Aorta (tissue), 5 donors: ENCODE measurements at regions not wholly inside any gene's neighbourhood (a gene's known extent, or its start where the extent isn't known, plus 50 kb on each side); places are given as distances from the start of the nearest gene placed in this dataset.

ENCODE experiments used
- ATAC-seq: fragments of 200-7000 bp; cut with Tn5 transposase; one replicate; pipeline ENCODE4 v1.9.1; 2022; ENCODE audit warnings: moderate library complexity; ENCODE audit not compliant: low FRiP score
- DNase-seq, 2 donors: peaks; one replicate each; pipeline ENCODE4 v3.0.0-alpha.2; 2020
- H3K27ac ChIP-seq, 2 donors: one replicate each; pipeline ENCODE4 v1.5.1; 2013; ENCODE audit warnings: low read length in 2 of 2, mild to moderate bottlenecking in 2 of 2, moderate library complexity in 2 of 2, control low read depth in 1 of 2, inconsistent platforms in 1 of 2, low read depth in 1 of 2
- H3K27me3 ChIP-seq, 2 donors: one replicate each; pipeline ENCODE4 v1.6.1; 2013; ENCODE audit warnings: control low read depth in 1 of 2, low read length in 1 of 2, mild to moderate bottlenecking in 1 of 2, moderate library complexity in 1 of 2; ENCODE audit not compliant: insufficient read depth in 2 of 2, control insufficient read depth in 1 of 2
- H3K36me3 ChIP-seq, 2 donors: one replicate each; pipeline ENCODE4 v1.6.1; 2013; ENCODE audit warnings: control low read depth in 1 of 2, low read length in 1 of 2, mild to moderate bottlenecking in 1 of 2; ENCODE audit not compliant: insufficient read depth in 2 of 2, control insufficient read depth in 1 of 2
- H3K4me1 ChIP-seq, 2 donors: one replicate each; pipeline ENCODE4 v1.6.1; 2013; ENCODE audit warnings: low read length in 2 of 2, control low read depth in 1 of 2, mild to moderate bottlenecking in 1 of 2, moderate library complexity in 1 of 2; ENCODE audit not compliant: insufficient read depth in 2 of 2, control insufficient read depth in 1 of 2
- H3K4me3 ChIP-seq, 2 donors: one replicate each; pipeline ENCODE4 v1.5.1; 2013; ENCODE audit warnings: low read length in 2 of 2, control low read depth in 1 of 2, mild to moderate bottlenecking in 1 of 2
- H3K9me3 ChIP-seq: one replicate; pipeline ENCODE4 v1.6.1; 2013; ENCODE audit warnings: mild to moderate bottlenecking, low read length; ENCODE audit not compliant: control insufficient read depth
- WGBS, 2 donors: extraction: QIAGEN DNeasy Blood & Tissue Kit; methylation state at CpG; one replicate each; pipeline ENCODE4 v1.1.7; 2013; 5-methylcytosine and 5-hydroxymethylcytosine counted together
- intact Hi-C, 2 donors: fragments of 100-400 bp; cut with DNase I; formaldehyde crosslinking; loops; one replicate each; pipeline versions ENCODE4 v1.14.2 to v1.15.0; 2022
- donor health status: healthy with polysubstance abuse.
- donor health status: Bipolar disorder and iron deficiency.
- donor health status: DM: no; HTN: no; CAD: no.
- donor health status: DM: no; HTN: no; CAD: no.
- donor health status: DM: yes; HTN: yes; CAD: no.

DNA sequence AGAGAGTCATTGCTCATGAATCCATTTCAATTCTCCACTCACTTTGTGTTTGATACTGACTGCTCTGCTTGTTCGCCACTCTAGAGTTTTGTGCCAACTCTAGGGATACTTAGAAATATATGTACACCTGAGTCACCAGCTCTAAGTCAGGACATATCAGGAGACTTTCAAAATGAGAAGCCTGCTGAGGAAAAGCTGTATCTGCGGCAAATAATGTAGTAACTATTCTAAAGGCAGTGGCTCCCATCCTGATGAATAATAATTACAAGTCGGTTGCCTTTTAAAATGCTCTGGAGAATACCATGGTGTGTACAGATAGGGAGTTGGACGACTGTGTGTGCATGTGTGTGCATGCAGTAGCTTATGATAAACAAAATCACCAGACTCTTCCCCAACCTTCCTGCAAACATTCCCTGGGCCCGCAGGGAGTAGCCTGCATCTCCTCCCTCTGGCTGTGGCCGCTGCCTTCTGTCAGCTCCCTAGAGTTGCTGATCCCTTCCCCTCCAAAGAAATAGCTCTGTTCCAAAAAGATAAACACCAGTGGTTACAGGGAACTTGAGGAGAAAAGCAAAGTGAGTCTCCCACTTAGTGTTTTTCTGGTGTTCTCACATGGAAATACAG lies 346.3 kb upstream of the UMPS start:
- H3K4me3 ChIP-seq, result no peak overlapping the region
- H3K9me3 ChIP-seq, result no peaks in the 10 kb centered on the region
- ATAC-seq (peak; percentile 21), DNase-seq (no peak)
- intact Hi-C loops, result no loop called here
- H3K4me1 ChIP-seq, result peaks cover 9 to 31% of the 10 kb centered on the region in 2 donors
- H3K27ac ChIP-seq, result peak overlapping the region in 1 of 2 donors; percentile 43
- no peaks in the 10 kb centered on the region for H3K36me3 ChIP-seq
- H3K27me3 ChIP-seq, result no peaks in the 10 kb centered on the region
- 54 to 57% methylated on average over 6 of the region's 6 CpGs for WGBS, 2 donors

DNA sequence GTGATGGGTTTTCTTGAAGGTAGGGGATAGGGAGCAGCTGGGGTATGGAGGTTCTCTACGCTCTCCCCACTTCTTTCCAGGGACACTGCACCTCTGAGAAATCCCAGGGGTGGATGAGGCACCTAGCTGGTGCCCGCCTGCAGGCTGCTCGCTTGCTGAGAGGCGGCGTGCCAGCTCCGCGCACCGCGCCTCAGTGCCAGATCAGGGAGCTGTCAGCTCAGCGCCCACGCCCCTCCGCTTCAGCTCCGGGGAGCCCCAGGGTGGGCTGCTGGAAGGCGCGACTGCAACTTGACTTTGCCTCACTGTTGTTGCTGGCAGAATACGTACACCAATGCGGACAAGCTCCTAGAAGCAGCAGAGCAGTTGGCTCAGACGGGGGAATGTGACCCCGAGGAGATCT lies 345.7 kb upstream of the UMPS start:
- Histone ChIP-seq H3K36me3 (no peaks in the 10 kb centered on the region), H3K9me3 (no peaks in the 10 kb centered on the region), H3K27me3 (no peaks in the 10 kb centered on the region), H3K4me3 (no peak overlapping the region), H3K4me1 (peaks cover 9 to 31% of the 10 kb centered on the region in 2 donors), H3K27ac (peak overlapping the region in 1 of 2 donors; percentile 3)
- 5 to 10% methylated on average over 17 to 19 of the region's 19 CpGs for WGBS, 2 donors
- peak; percentile 52 to 77 for DNase-seq
- ATAC-seq, result peak; percentile 65
- intact Hi-C loops, result no loop called here

- Histone ChIP-seq H3K27me3 (no peaks in the 10 kb centered on the region), H3K27ac (no peak overlapping the region), H3K4me1 (peaks cover 9 to 24% of the 10 kb centered on the region in 2 donors), H3K4me3 (no peak overlapping the region), H3K9me3 (no peaks in the 10 kb centered on the region), H3K36me3 (no peaks in the 10 kb centered on the region)
- WGBS, 2 donors, result 96% methylated on average over 2 of the region's 2 CpGs
- DNase-seq (no peak), ATAC-seq (no peak)
- intact Hi-C loops, result no loop called here
Observed at GRCh38 chr3:124385996-124386395, 344.3 kb upstream of the UMPS start.

- ATAC-seq, result no peak
- 87 to 90% methylated on average over 4 of the region's 4 CpGs for WGBS, 2 donors
- H3K4me1 ChIP-seq, result peaks cover 7 to 17% of the 10 kb centered on the region in 2 donors
Observed at GRCh38 chr3:124386996-124387595, 343.2 kb upstream of the UMPS start.

GRCh38 chr3:124391774-124392173 lies 338.5 kb upstream of the UMPS start:
- Histone ChIP-seq H3K27me3 (no peaks in the 10 kb centered on the region), H3K4me1 (peaks cover 2 to 5% of the 10 kb centered on the region in 2 donors), H3K9me3 (no peaks in the 10 kb centered on the region), H3K4me3 (no peak overlapping the region), H3K36me3 (peaks cover 0 to 3% of the 10 kb centered on the region in 2 donors), H3K27ac (no peak overlapping the region)
- intact Hi-C loops, result no loop called here
- ATAC-seq, result no peak
- 91 to 92% methylated on average over 3 of the region's 3 CpGs for WGBS, 2 donors
- no peak for DNase-seq

More at GRCh38 chr3:124386996-124387595, 343.2 kb upstream of the UMPS start:
- Histone ChIP-seq H3K9me3 (no peaks in the 10 kb centered on the region), H3K27ac (no peak overlapping the region), H3K27me3 (no peaks in the 10 kb centered on the region), H3K4me3 (no peak overlapping the region), H3K36me3 (no peaks in the 10 kb centered on the region)
- DNase-seq, result no peak
- intact Hi-C loops, result no loop called here

DNA sequence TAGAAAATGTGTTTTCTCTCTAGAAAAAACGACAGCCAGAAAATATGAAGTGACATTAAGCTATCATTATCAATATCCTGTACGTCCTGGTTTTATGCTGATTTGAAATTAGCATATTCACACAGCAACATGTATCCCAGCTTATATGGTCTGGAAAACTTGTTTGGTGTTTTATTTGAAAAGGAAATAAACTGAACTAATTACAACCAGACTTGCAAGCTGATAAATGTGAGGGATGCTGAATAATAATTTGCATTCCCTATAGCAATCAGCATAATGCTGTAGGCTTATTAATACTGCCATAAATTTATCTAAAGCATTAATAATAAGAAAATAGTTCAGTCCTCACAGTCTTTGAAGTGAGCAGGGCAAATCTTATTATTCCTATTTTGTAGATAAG lies 336.9 kb upstream of the UMPS start:
- 43 to 44% methylated on average over 2 of the region's 2 CpGs for WGBS, 2 donors

GRCh38 chr3:124395162-124395561 lies 335.1 kb upstream of the UMPS start:
- intact Hi-C loops, result no loop called here
- Histone ChIP-seq H3K27me3 (no peaks in the 10 kb centered on the region), H3K4me1 (peaks cover 2 to 10% of the 10 kb centered on the region in 2 donors), H3K36me3 (peaks cover 2 to 6% of the 10 kb centered on the region in 2 donors), H3K4me3 (no peak overlapping the region), H3K9me3 (no peaks in the 10 kb centered on the region), H3K27ac (peak overlapping the region in 1 of 2 donors; percentile 13)
- DNase-seq (no peak), ATAC-seq (no peak)
- WGBS, 2 donors, result 52 to 57% methylated on average over 8 of the region's 8 CpGs

More for the DNA sequence above, 336.9 kb upstream of the UMPS start:
- H3K27me3 ChIP-seq, result no peaks in the 10 kb centered on the region
- H3K36me3 ChIP-seq, result peaks cover 0 to 3% of the 10 kb centered on the region in 2 donors
- H3K4me3 ChIP-seq, result no peak overlapping the region
- no peak for DNase-seq
- no peak overlapping the region for H3K27ac ChIP-seq
- no peak for ATAC-seq
- no peaks in the 10 kb centered on the region for H3K9me3 ChIP-seq
- intact Hi-C loops, result no loop called here
- H3K4me1 ChIP-seq, result peaks cover 2 to 10% of the 10 kb centered on the region in 2 donors

DNA sequence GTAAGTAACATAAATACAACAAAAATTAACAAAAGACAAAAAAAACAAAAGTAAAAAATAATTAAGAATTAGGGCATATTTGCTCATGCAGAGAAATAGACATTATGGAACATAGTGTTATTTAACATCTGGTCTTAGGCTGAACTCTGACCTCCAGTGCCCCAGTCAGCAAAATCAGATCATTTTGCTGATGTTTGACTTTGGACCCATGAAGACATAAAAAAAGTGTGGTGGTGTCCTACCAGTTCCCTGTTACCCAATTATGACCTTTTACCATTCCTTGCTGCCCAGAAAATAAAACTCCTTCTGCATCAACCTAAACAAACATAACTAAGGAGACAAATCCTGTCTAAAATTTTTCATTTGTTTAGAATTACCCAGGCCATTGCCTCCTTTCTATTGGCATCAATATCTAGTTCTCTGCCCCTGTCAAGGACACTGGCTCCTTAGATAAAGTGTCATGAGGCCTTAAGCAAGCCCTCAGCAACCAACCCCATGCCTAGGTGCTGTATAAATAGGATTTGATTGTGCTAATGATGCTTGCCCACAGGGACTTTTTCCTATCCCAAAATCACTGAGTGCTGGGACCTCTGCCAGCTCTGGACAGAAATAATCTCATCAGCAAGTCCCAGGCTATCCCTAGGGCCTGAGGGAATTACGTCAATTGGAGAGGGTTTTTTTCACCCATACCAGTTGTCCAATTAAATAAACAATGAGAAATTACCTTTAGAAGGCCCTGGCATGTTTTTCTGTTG lies 334.5 kb upstream of the UMPS start:
- intact Hi-C loops, result no loop called here
- Histone ChIP-seq H3K27ac (peak overlapping the region; percentile 44 to 53), H3K4me1 (peaks cover 2 to 10% of the 10 kb centered on the region in 2 donors), H3K36me3 (peaks cover 2 to 6% of the 10 kb centered on the region in 2 donors), H3K4me3 (no peak overlapping the region), H3K27me3 (no peaks in the 10 kb centered on the region), H3K9me3 (no peaks in the 10 kb centered on the region)
- WGBS, 2 donors, result 8 to 11% methylated on average over 1 of the region's 1 CpG
- DNase-seq (peak in 1 of 2 donors; percentile 67), ATAC-seq (peak; percentile 71)
